Ectodermal cell (in vitro differentiated cells): ENCODE measurements at regions not wholly inside any gene's neighbourhood (a gene's known extent, or its start where the extent isn't known, plus 50 kb on each side); places are given as distances from the start of the nearest gene placed in this dataset.
"Not testable (repeated sequence)": the region's sequence is repeated elsewhere in the genome, so short reads cannot be mapped to it uniquely, and the experiment has no call there.

Experiments used
- H3K27ac ChIP-seq: 2 replicates; pipeline ENCODE4 v1.7.0; 2013; ENCODE audit warnings: mild to moderate bottlenecking, low read depth, low read length; ENCODE audit not compliant: insufficient read depth, poor library complexity, severe bottlenecking
- H3K27me3 ChIP-seq: 2 replicates; pipeline ENCODE4 v1.7.0; 2013; ENCODE audit warnings: mild to moderate bottlenecking, low read length; ENCODE audit not compliant: insufficient read depth, control insufficient read depth, poor library complexity, severe bottlenecking
- H3K36me3 ChIP-seq: one replicate; pipeline ENCODE4 v1.7.0; 2013; ENCODE audit warnings: low read length; ENCODE audit not compliant: control insufficient read depth, insufficient read depth
- H3K4me1 ChIP-seq: one replicate; pipeline ENCODE4 v1.7.0; 2013; ENCODE audit warnings: low read length; ENCODE audit not compliant: control insufficient read depth, insufficient read depth
- H3K4me3 ChIP-seq: 2 replicates; pipeline ENCODE4 v1.7.0; 2013; ENCODE audit warnings: low read depth, low read length, control low read depth; ENCODE audit not compliant: insufficient read depth
- H3K9me3 ChIP-seq: 2 replicates; pipeline ENCODE4 v1.7.0; 2013; ENCODE audit warnings: mild to moderate bottlenecking, low read length, moderate library complexity; ENCODE audit not compliant: control insufficient read depth
- WGBS, 2 experiments: methylation state at CpG; one replicate each; pipeline ENCODE4 v1.1.7; 2013; ENCODE audit warnings: missing lambda C conversion rate in 2 of 2; 5-methylcytosine and 5-hydroxymethylcytosine counted together

DNA sequence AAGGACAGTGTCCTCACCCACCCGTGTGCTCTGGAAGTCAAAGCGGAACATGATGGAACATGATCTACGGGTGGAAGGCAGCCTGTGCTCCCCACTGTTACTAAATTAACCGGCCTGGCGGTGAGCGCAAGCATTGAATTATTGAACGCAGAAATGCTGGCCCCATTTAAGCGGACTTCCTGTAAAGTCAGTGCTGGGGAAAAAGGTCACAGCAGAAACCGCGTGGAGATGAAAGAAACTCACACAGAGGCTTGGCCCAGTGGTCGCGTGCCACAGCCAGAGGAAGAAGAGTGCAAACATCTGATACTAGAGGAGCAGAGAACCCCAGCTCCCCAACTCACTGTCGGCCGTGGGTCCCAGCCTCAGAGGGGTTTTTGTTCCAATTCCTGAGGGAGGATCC, 321.2 kb downstream of the ADGRD1 start:
- Histone ChIP-seq H3K4me1 (no peaks in the 10 kb centered on the region), H3K27ac (no peak overlapping the region), H3K36me3 (no peaks in the 10 kb centered on the region), H3K9me3 (no peaks in the 10 kb centered on the region), H3K4me3 (no peak overlapping the region), H3K27me3 (no peaks in the 10 kb centered on the region)
- 92 to 94% methylated on average over 14 of the region's 14 CpGs for WGBS, 2 experiments

DNA sequence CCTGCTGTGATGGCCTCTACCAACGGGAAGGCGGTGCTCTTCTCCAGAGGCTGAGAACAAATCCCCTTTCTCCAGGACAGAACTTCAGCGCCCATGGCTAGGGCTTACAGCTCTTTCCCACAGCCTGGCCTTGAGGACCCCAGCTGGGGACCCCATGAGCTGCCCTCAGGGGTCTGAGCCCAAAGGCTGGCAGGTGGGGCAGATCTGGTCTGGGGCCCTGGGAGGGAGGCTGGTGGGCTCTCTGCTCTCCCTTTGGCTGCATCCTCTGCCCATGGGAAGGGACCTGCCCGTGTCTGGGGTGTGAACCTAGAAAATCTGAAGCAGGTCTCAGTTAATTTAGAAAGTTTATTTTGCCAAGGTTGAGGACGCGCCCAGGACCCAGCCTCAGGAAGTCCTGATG, 322.1 kb downstream of the ADGRD1 start:
- no peak overlapping the region for H3K4me3 ChIP-seq
- 90 to 94% methylated on average over 6 of the region's 6 CpGs for WGBS, 2 experiments
- no peaks in the 10 kb centered on the region for H3K9me3 ChIP-seq
- no peaks in the 10 kb centered on the region for H3K27me3 ChIP-seq
- no peaks in the 10 kb centered on the region for H3K4me1 ChIP-seq
- no peaks in the 10 kb centered on the region for H3K36me3 ChIP-seq
- no peak overlapping the region for H3K27ac ChIP-seq

DNA sequence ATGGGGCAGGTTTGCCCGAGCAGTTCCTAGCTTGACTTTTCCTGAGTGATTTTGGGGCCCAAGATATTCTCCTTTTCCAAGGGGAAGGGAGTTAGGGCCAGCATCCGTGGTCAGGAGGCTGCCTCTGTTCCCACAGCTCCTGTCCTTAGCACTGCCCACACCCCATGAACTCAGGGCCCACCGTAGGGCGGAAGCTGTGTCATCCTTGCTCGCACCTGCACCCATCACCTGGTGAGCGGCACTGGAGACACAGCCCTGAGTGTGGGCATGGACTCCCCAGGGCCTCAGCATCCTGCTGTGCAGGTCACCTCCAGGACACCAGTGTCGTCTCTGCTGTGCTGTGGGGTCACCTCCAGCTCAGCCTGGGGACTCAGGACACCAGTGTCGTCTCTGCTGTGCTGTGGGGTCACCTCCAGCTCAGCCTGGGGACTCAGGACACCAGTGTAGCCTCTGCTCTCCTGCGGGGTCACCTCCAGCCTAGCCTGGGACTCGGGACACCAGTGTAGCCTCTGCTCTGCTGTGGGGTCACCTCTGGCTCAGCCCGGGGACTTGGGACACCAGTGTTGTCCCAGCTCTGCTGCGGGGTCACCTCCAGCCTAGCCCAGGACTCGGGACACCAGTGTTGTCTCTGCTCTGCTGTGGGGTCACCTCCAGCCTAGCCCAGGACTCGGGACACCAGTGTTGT, 322.9 kb downstream of the ADGRD1 start:
- no peak overlapping the region for H3K4me3 ChIP-seq

DNA sequence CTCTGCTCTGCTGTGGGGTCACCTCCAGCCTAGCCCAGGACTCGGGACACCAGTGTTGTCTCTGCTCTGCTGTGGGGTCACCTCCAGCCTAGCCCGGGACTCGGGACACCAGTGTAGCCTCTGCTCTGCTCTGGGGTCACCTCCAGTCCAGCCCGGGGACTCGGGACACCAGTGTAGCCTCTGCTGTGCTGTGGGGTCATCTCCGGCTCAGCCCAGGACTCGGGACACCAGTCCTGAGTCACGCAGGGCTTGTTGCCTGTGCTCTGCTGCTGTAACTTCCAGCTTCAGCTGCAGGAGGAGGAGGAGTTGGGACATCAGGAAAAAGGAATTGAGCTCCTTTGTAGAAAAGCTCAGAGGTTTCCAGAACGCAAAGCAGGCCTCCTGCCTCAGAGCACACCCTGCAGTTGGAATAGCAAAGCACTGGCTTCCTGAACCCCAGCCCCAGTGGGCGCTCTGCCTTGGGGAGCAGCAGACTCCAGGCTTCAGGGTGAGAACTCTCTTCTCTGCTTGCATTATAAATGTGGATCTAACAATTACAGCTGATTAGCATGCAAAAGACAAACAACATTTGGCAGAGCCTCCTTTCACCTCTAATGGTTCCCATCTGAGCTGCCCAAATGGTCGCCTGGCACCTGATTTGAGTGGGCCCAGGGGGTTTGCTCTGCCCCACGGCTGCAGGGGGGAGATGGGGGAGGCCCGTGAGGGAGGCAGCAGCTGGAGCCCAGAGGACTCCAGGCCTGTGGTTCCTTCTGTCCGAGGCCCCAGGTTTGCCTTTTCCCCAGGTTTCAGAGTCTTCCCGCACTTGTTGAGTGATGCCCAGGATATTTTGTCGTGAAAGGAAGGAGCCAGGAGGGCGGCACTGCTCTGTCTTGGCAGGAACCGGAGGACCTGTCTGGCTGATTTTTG, 323.7 kb downstream of the ADGRD1 start:
- not testable (repeated sequence) for H3K4me1 ChIP-seq, H3K4me3 ChIP-seq, H3K27me3 ChIP-seq, H3K27ac ChIP-seq, H3K36me3 ChIP-seq, H3K9me3 ChIP-seq
- 86 to 87% methylated on average over 15 of the region's 18 CpGs for WGBS, 2 experiments

More for the DNA sequence above, 322.9 kb downstream of the ADGRD1 start:
- Histone ChIP-seq H3K36me3 (no peaks in the 10 kb centered on the region), H3K27ac (no peak overlapping the region), H3K4me1 (no peaks in the 10 kb centered on the region), H3K9me3 (no peaks in the 10 kb centered on the region), H3K27me3 (no peaks in the 10 kb centered on the region)
- 90% methylated on average over 13 of the region's 14 CpGs for WGBS, 2 experiments

DNA sequence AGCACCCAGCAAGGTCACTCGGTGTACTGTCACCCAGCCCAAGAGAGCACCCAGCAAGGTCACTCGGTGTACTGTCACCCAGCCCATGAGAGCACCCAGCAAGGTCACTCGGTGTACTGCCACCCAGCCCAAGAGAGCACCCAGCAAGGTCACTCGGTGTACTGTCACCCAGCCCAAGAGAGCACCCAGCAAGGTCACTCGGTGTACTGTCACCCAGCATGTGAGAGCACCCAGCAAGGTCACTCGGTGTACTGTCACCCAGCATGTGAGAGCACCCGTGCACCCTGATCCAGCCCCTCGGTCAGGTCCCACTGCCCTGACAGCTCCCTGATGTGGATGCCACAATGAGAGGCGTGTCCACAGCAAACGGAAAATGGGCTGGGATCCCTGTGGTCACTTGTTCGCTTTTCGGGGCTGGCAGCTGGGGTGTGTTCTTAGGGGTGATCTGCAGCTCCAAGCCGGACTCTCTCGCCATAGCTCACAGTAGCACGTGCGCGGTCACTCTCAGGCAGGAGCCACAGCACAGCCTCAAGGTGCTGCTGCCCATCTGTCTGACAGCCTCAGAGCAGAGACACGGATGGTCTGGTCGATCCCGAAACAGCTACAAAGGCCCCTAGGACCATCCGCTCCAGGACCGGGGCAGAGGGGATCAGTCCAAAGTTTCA, 324.9 kb downstream of the ADGRD1 start:
- H3K36me3 ChIP-seq, H3K4me3 ChIP-seq, H3K27me3 ChIP-seq, H3K27ac ChIP-seq, H3K4me1 ChIP-seq, H3K9me3 ChIP-seq: not testable (repeated sequence)
- WGBS, 2 experiments: 90 to 93% methylated on average over 21 of the region's 22 CpGs

DNA sequence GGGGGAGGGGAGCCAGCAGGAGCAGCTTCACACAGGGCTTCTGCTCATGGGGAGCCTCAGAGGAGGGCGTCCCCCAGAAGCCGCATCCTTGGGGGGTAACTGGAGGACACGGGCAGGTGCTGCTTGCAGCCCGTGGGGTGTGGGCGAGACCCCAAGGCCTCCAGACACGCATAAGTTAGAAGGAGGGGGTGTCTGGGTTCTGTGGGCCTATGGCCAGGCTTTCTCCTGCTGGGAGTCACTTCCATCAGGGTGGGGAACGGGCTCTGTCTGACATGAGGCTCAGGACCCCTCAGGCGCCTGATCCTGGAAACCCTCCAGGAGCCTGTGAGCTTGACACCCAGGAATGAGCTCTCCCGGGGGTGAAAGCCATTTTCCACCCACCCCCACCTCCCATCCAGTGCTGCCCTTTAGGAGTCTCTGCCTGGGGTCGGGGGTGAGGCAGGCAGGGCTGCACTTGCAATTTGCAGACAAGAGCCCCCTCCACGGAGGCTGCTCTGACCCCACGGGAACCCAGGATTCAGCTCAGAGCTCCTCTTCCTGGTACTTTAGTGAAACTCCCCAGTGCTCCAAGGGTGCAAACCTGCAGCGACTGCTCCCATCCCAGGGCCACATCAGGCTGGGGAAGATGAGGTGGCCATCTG, 325.7 kb downstream of the ADGRD1 start:
- H3K4me3 ChIP-seq: no peak overlapping the region
- H3K36me3 ChIP-seq: no peaks in the 10 kb centered on the region
- H3K27me3 ChIP-seq: no peaks in the 10 kb centered on the region
- no peak overlapping the region for H3K27ac ChIP-seq
- WGBS, 2 experiments: 82 to 84% methylated on average over 13 of the region's 13 CpGs
- H3K4me1 ChIP-seq: no peaks in the 10 kb centered on the region
- no peaks in the 10 kb centered on the region for H3K9me3 ChIP-seq

DNA sequence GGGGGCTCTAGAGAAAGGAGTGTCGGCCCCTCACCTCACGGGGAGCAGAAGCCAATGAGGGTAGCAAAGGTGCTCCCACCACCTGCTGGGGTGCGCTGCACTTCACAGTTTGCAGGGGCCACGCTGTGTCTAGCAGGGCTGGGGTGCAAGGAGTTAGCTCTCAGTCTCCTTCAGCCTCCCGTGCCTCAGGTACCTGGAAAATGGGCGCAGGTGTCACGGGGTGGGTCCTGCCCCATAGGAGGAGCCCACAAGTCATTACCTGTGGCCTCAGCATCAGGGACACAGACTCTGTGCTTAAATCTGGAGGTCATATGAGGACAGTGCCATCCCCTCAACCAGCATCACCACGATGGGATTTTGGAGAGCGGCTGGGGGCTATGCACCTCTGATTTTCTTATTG, 326.7 kb downstream of the ADGRD1 start:
- H3K27ac ChIP-seq: no peak overlapping the region
- H3K4me3 ChIP-seq: no peak overlapping the region
- no peaks in the 10 kb centered on the region for H3K9me3 ChIP-seq
- 88% methylated on average over 9 of the region's 9 CpGs for WGBS, 2 experiments
- H3K4me1 ChIP-seq: no peaks in the 10 kb centered on the region
- H3K27me3 ChIP-seq: no peaks in the 10 kb centered on the region
- H3K36me3 ChIP-seq: no peaks in the 10 kb centered on the region

DNA sequence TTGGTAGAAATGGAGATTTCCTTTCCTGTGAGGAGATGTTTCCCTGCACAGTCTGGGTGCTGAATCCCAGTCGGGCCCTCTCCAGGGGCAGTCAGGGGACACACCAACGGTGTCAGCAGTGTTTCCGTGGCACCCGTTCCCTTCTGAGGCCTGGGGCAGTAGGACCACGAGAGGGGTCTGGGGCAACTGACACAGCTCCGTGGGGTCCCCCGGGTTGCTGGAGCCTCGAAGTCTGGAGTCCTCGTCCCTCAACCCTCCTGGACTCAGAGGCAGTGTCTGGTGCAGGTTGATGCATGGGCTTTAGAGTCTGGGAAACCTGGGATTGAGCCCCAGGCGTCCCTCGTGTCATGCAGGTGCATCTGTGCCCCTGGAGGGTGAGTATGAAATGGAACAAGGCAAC, 327.3 kb downstream of the ADGRD1 start:
- Histone ChIP-seq H3K36me3 (no peaks in the 10 kb centered on the region), H3K4me1 (no peaks in the 10 kb centered on the region), H3K27me3 (no peaks in the 10 kb centered on the region), H3K9me3 (no peaks in the 10 kb centered on the region), H3K27ac (no peak overlapping the region), H3K4me3 (no peak overlapping the region)
- WGBS, 2 experiments: 90 to 91% methylated on average over 11 of the region's 11 CpGs

DNA sequence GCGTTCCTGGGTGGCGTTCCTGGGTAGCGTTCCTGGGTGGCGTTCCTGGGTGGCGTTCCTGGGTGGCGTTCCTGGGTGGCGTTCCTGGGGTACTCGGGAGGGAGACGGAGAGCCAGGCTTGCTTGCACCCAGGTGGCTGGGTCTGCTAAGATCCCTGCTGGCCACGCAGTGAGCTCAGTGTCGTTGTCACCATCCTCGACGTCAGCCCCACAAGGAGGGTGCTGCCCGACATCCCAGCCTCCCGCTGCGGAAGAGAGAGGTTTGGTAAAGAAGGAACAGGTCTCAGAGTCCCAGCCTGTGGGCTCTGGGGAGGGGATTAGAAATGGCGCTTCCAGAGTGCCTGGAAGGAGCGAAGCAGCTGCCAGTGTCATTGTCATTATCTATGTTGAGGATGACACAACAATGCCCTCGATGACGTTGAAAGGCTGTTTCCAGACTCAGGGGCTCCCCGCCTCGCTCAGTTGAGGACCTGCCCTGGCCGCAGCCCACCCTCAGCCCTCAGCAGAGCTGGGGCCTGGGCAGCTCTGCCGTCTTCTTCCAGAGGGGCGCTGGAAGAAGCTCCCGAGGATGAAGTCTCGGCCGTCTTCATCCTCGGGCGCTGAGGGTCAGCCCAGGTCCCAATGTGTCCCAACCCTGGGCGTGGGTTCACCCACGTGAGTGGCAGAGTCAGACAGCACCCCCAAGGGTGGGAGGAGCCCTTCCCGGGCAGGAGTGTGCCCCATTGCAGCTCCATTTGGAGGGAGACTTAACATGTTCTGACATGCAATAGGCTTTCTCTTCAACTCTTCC, 328.8 kb downstream of the ADGRD1 start:
- WGBS, 2 experiments: 94% methylated on average over 33 of the region's 33 CpGs
- H3K27ac ChIP-seq: no peak overlapping the region
- no peaks in the 10 kb centered on the region for H3K36me3 ChIP-seq
- no peaks in the 10 kb centered on the region for H3K9me3 ChIP-seq
- no peaks in the 10 kb centered on the region for H3K27me3 ChIP-seq
- H3K4me3 ChIP-seq: no peak overlapping the region
- no peaks in the 10 kb centered on the region for H3K4me1 ChIP-seq
